Right atrium auricular region (tissue), 2 donors: ENCODE measurements at regions not wholly inside any gene's neighbourhood (a gene's known extent, or its start where the extent isn't known, plus 50 kb on each side); places are given as distances from the start of the nearest gene placed in this dataset.

Experiments
- DNase-seq: peaks from one replicate; pipeline ENCODE4 v3.0.0-alpha.2; 2019; ENCODE audit warnings: low spot score
- H3K27ac ChIP-seq, 2 donors: fragments of 200-600 bp; sonication (generic); 1 replicate in 1 of 2; 2 replicates in 1 of 2; pipeline ENCODE4 v1.5.1; 2016 to 2019
- H3K27me3 ChIP-seq, 2 donors: fragments of 200-600 bp; sonication (generic); one replicate each; pipeline versions ENCODE4 v1.5.1 to v1.6.0; 2017 to 2019
- H3K36me3 ChIP-seq: fragments of 200-600 bp; sonication (generic); one replicate; pipeline ENCODE4 v1.5.1; 2016
- H3K4me1 ChIP-seq, 2 donors: fragments of 200-600 bp; sonication (generic); one replicate each; pipeline versions ENCODE4 v1.5.1 to v1.6.0; 2017 to 2019
- H3K4me3 ChIP-seq, 2 donors: fragments of 200-600 bp; sonication (generic); 1 replicate in 1 of 2; 2 replicates in 1 of 2; pipeline ENCODE4 v1.5.1; 2017 to 2019; ENCODE audit warnings: mild to moderate bottlenecking in 1 of 2, moderate library complexity in 1 of 2
- H3K9me3 ChIP-seq, 2 donors: fragments of 200-600 bp; sonication (generic); one replicate each; pipeline ENCODE4 v1.5.1; 2019
- CTCF ChIP-seq, 2 donors: fragments of 200-600 bp; sonication (generic); IDR thresholded peaks; one replicate each; pipeline ENCODE4 v1.5.1; 2019; ENCODE audit warnings: antibody characterized with exemption in 2 of 2

- Histone ChIP-seq H3K9me3 (no peaks in the 10 kb centered on the region), H3K4me3 (no peak overlapping the region), H3K4me1 (peaks cover 0 to 6% of the 10 kb centered on the region in 2 donors), H3K36me3 (no peaks in the 10 kb centered on the region), H3K27ac (no peak overlapping the region), H3K27me3 (no peaks in the 10 kb centered on the region)
- no peak for DNase-seq
- no peak for TF ChIP-seq CTCF (IDR thresholded peaks at IDR 0.05)
Measured at GRCh38 chr15:95715116-95715903, 615.2 kb upstream of the NR2F2 start.

GRCh38 chr15:95715906-95716656, 614.4 kb upstream of the NR2F2 start:
- no peak for DNase-seq
- Histone ChIP-seq H3K36me3 (no peaks in the 10 kb centered on the region), H3K4me3 (no peak overlapping the region), H3K27me3 (no peaks in the 10 kb centered on the region), H3K27ac (no peak overlapping the region), H3K4me1 (peaks cover 0 to 6% of the 10 kb centered on the region in 2 donors), H3K9me3 (no peaks in the 10 kb centered on the region)
- no peak for TF ChIP-seq CTCF (IDR thresholded peaks at IDR 0.05)

- H3K27me3 ChIP-seq: no peaks in the 10 kb centered on the region
- H3K4me1 ChIP-seq: peaks cover 0 to 6% of the 10 kb centered on the region in 2 donors
- H3K36me3 ChIP-seq: no peaks in the 10 kb centered on the region
- no peaks in the 10 kb centered on the region for H3K9me3 ChIP-seq
- no peak overlapping the region for H3K27ac ChIP-seq
- no peak overlapping the region for H3K4me3 ChIP-seq
- DNase-seq: no peak
- TF ChIP-seq CTCF (IDR thresholded peaks at IDR 0.05): no peak
Measured at GRCh38 chr15:95716708-95717107, 613.8 kb upstream of the NR2F2 start.

GRCh38 chr15:95718441-95718840, 612.1 kb upstream of the NR2F2 start:
- Histone ChIP-seq H3K27ac (no peak overlapping the region), H3K4me3 (no peak overlapping the region)
- no peak for TF ChIP-seq CTCF (IDR thresholded peaks at IDR 0.05)

GRCh38 chr15:95724908-95725633, 605.4 kb upstream of the NR2F2 start:
- H3K9me3 ChIP-seq: no peaks in the 10 kb centered on the region
- H3K27me3 ChIP-seq: no peaks in the 10 kb centered on the region
- H3K27ac ChIP-seq: no peak overlapping the region
- no peak for TF ChIP-seq CTCF (IDR thresholded peaks at IDR 0.05)
- no peaks in the 10 kb centered on the region for H3K36me3 ChIP-seq
- H3K4me3 ChIP-seq: no peak overlapping the region
- H3K4me1 ChIP-seq: no peaks in the 10 kb centered on the region
- no peak for DNase-seq

More at GRCh38 chr15:95718441-95718840, 612.1 kb upstream of the NR2F2 start:
- no peaks in the 10 kb centered on the region for H3K27me3 ChIP-seq
- no peaks in the 10 kb centered on the region for H3K9me3 ChIP-seq
- H3K4me1 ChIP-seq: peaks cover 0 to 6% of the 10 kb centered on the region in 2 donors
- DNase-seq: no peak
- H3K36me3 ChIP-seq: no peaks in the 10 kb centered on the region
